Endothelial cell of umbilical vein (primary cell): ENCODE measurements at regions not wholly inside any gene's neighbourhood (a gene's known extent, or its start where the extent isn't known, plus 50 kb on each side); places are given as distances from the start of the nearest gene placed in this dataset.

Experiments
- BruUV-seq: library from RNA; stranded (reverse); fragments of 400-500 nt; replicated peaks from 2 replicates; lab custom pipeline; 2021; lab: Mats Ljungman, UMichigan
- CTCF ChIA-PET: fragments of 300-600, 350-600 bp; sonication (Branson Sonifier 250); formaldehyde crosslinking; loops from one replicate; lab custom pipeline; 2021; ENCODE audit warnings: antibody characterized with exemption, inconsistent platforms; lab: Charles Lee
- POLR2A ChIA-PET: fragments of 300-600, 350-600 bp; sonication (Branson Sonifier 250); formaldehyde crosslinking; loops from one replicate; lab custom pipeline; 2021; ENCODE audit warnings: antibody characterized with exemption, inconsistent platforms; lab: Charles Lee
- DNase-seq: peaks from one replicate; pipeline ENCODE4 v3.0.0-alpha.2; 2011; ENCODE audit warnings: low read depth, low spot score
- FAIRE-seq: peaks from 2 replicates; lab custom pipeline; 2011; peaks lifted over from hg19 to GRCh38; lab: Jason Lieb, UNC
- H2AFZ ChIP-seq: 2 replicates; pipeline ENCODE4 v1.6.0; 2012; ENCODE audit warnings: low read depth, low read length, control low read depth, inconsistent platforms
- H3K27ac ChIP-seq: 2 replicates; pipeline ENCODE4 v1.5.1; 2011; ENCODE audit warnings: low read depth, mild to moderate bottlenecking, control low read depth, low read length, moderate library complexity; ENCODE audit not compliant: insufficient read depth
- H3K27me3 ChIP-seq, 2 experiments: 2 replicates each; pipeline versions ENCODE4 v1.6.0 to v1.6.1; 2011; ENCODE audit warnings: low read length in 2 of 2, mixed read lengths in 1 of 2; ENCODE audit not compliant: control insufficient read depth in 2 of 2, insufficient read depth in 2 of 2
- H3K36me3 ChIP-seq, 2 experiments: 2 replicates in 1 of 2; 3 replicates in 1 of 2; pipeline ENCODE4 v1.5.1; 2011; ENCODE audit warnings: low read length in 2 of 2, mild to moderate bottlenecking in 1 of 2, moderate library complexity in 1 of 2; ENCODE audit not compliant: control insufficient read depth in 2 of 2, insufficient read depth in 2 of 2; ENCODE audit errors: extremely low read depth in 1 of 2
- H3K4me1 ChIP-seq: 3 replicates; pipeline ENCODE4 v1.5.1; 2011; ENCODE audit warnings: mild to moderate bottlenecking, low read length; ENCODE audit not compliant: control insufficient read depth, insufficient read depth; ENCODE audit errors: extremely low read depth
- H3K4me2 ChIP-seq: 2 replicates; pipeline ENCODE4 v1.6.1; 2011; ENCODE audit warnings: low read length, control low read depth, mixed read lengths; ENCODE audit not compliant: insufficient read depth
- H3K4me3 ChIP-seq, 3 experiments: fragments of 200-600 bp in 1 of 3; sonication (generic), shearing (Covaris generic) in 1 of 3; replicated peaks in 1 of 3; 2 replicates each; pipeline ENCODE4 v1.5.1; 2011 to 2016; ENCODE audit warnings: control low read depth in 3 of 3, low read length in 3 of 3, mild to moderate bottlenecking in 2 of 3, inconsistent platforms in 1 of 3, low read depth in 1 of 3, moderate library complexity in 1 of 3; ENCODE audit not compliant: insufficient read depth in 1 of 3
- H3K79me2 ChIP-seq: 2 replicates; pipeline ENCODE4 v1.6.0; 2012; ENCODE audit warnings: low read length, inconsistent platforms; ENCODE audit not compliant: control insufficient read depth, insufficient read depth
- H3K9ac ChIP-seq: replicated peaks from 2 replicates; pipeline ENCODE3; 2011; ENCODE audit warnings: low read length, control low read depth; ENCODE audit not compliant: insufficient read depth; ENCODE audit errors: extremely low read depth
- H3K9me1 ChIP-seq: replicated peaks from 3 replicates; pipeline ENCODE4 v1.6.0; 2011; ENCODE audit warnings: mild to moderate bottlenecking, low read length; ENCODE audit not compliant: control insufficient read depth, insufficient read depth; ENCODE audit errors: extremely low read depth
- H3K9me3 ChIP-seq: replicated peaks from 2 replicates; pipeline ENCODE4 v1.5.1; 2012; ENCODE audit warnings: low read length, inconsistent platforms; ENCODE audit not compliant: control insufficient read depth, insufficient read depth
- H4K20me1 ChIP-seq: replicated peaks from 2 replicates; pipeline ENCODE3; 2011; ENCODE audit warnings: mild to moderate bottlenecking, low read length; ENCODE audit not compliant: control insufficient read depth, insufficient read depth; ENCODE audit errors: extremely low read depth
- CTCF ChIP-seq, 2 donors: IDR thresholded peaks; 1 replicate in 1 of 2; 2 replicates in 1 of 2; pipeline ENCODE4 v1.5.1; 2011; ENCODE audit warnings: low read length in 2 of 2, mild to moderate bottlenecking in 2 of 2, moderate library complexity in 2 of 2, control low read depth in 1 of 2, inconsistent platforms in 1 of 2, low read depth in 1 of 2; ENCODE audit not compliant: insufficient read depth in 1 of 2; ENCODE audit errors: extremely low read depth in 1 of 2
- EZH2 ChIP-seq: IDR thresholded peaks from 2 replicates; pipeline ENCODE4 v1.6.1; 2012; ENCODE audit warnings: borderline replicate concordance, low read depth, mild to moderate bottlenecking, moderate library complexity, low read length, inconsistent platforms; ENCODE audit not compliant: severe bottlenecking
- FOS ChIP-seq: IDR thresholded peaks from 2 replicates; pipeline ENCODE4 v1.6.1; 2011; ENCODE audit warnings: mild to moderate bottlenecking, low read length, moderate library complexity, borderline replicate concordance; ENCODE audit not compliant: insufficient read depth
- GATA2 ChIP-seq: IDR thresholded peaks from 2 replicates; pipeline ENCODE4 v1.7.0; 2011; ENCODE audit warnings: low read depth, mild to moderate bottlenecking, moderate library complexity, mixed read lengths, low read length; ENCODE audit not compliant: insufficient read length, insufficient read depth
- JUN ChIP-seq: IDR thresholded peaks from 2 replicates; pipeline ENCODE4 v1.6.1; 2011; ENCODE audit warnings: borderline replicate concordance, low read depth; ENCODE audit not compliant: insufficient read length, insufficient read depth
- MAX ChIP-seq: IDR thresholded peaks from 2 replicates; pipeline ENCODE4 v1.6.1; 2011; ENCODE audit not compliant: insufficient read depth, insufficient read length
- MYC ChIP-seq: IDR thresholded peaks from one replicate; pipeline ENCODE4 v1.6.1; 2011; ENCODE audit warnings: mild to moderate bottlenecking, low read depth, low read length
- POLR2A ChIP-seq: IDR thresholded peaks from 2 replicates; pipeline ENCODE4 v1.6.1; 2012; ENCODE audit warnings: low read depth, mild to moderate bottlenecking, control low read depth, low read length
- POLR2AphosphoS5 ChIP-seq: IDR thresholded peaks from 2 replicates; pipeline ENCODE4 v1.6.1; 2012; ENCODE audit warnings: low read depth, mild to moderate bottlenecking, control low read depth, low read length, moderate library complexity; ENCODE audit not compliant: insufficient read depth
- dilution Hi-C: fragments of 300-500 bp; cut with MboI; formaldehyde crosslinking; loops from one replicate; pipeline ENCODE4 v1.15.0; 2019; ENCODE audit warnings: low sequenced_read_pairs; ENCODE audit not compliant: extremely low pct_ligation_motif_present
- intact Hi-C: fragments of 100-400 bp; cut with micrococcal nuclease; formaldehyde crosslinking; loops from one replicate; pipeline ENCODE4 v1.10.0; 2022

GRCh38 chr17:73791631-73792030 lies 147.4 kb upstream of the SDK2 start:
- DNase-seq (no peak), FAIRE-seq (no peak)
- peaks cover 2% of the 10 kb centered on the region for H3K9me3 ChIP-seq
- no peak overlapping the region for H3K4me3 ChIP-seq
- no peaks in the 10 kb centered on the region for H3K4me1 ChIP-seq
- no peak overlapping the region for H2AFZ ChIP-seq
- H3K9me1 ChIP-seq, result no peaks in the 10 kb centered on the region
- H3K79me2 ChIP-seq, result no peaks in the 10 kb centered on the region
- ChIA-PET POLR2A (no interaction called here), CTCF (no interaction called here)
- no peaks in the 10 kb centered on the region for H3K36me3 ChIP-seq
- BruUV-seq, result no TSS peak
- H3K27ac ChIP-seq, result no peak overlapping the region
- no peak overlapping the region for H3K4me2 ChIP-seq
- dilution Hi-C loops, result no loop called here
- H3K27me3 ChIP-seq, result no peaks in the 10 kb centered on the region
- no peaks in the 10 kb centered on the region for H4K20me1 ChIP-seq
- H3K9ac ChIP-seq, result no peak overlapping the region
- intact Hi-C loops, result no loop called here
- TF ChIP-seq POLR2AphosphoS5 (no peak), POLR2A (no peak), MAX (no peak), MYC (no peak), JUN (no peak), GATA2 (no peak), FOS (no peak), EZH2 (no peak), CTCF (IDR thresholded peaks at IDR 0.05; ENCODE audit: extremely low read depth in 1 of 2, insufficient read depth in 1 of 2, low read depth in 1 of 2, low read length in 2 of 2) (no peak)
